SH-SY5Y (cell line): ENCODE measurements at regions not wholly inside any gene's neighbourhood (a gene's known extent, or its start where the extent isn't known, plus 50 kb on each side); places are given as distances from the start of the nearest gene placed in this dataset.

Experiments
- GATA2 ChIP-seq: IDR thresholded peaks from 2 replicates; pipeline ENCODE4 v1.6.1; 2011; ENCODE audit warnings: mild to moderate bottlenecking, low read depth, low read length
- GATA3 ChIP-seq: IDR thresholded peaks from 2 replicates; pipeline ENCODE4 v1.6.1; 2011; ENCODE audit warnings: low read depth, mild to moderate bottlenecking, low read length, moderate library complexity

GRCh38 chr9:33623658-33624586 lies 99.9 kb downstream of the ANKRD18B start:
- TF ChIP-seq GATA3 (no peak), GATA2 (no peak)

- TF ChIP-seq GATA3 = no peak
- TF ChIP-seq GATA2 = no peak
Measured at GRCh38 chr9:33628865-33629410, 104.9 kb downstream of the ANKRD18B start.

GRCh38 chr9:33633636-33634035 lies 109.6 kb downstream of the ANKRD18B start:
- TF ChIP-seq GATA3 (no peak), GATA2 (no peak)

GRCh38 chr9:33637881-33638280 lies 113.8 kb downstream of the ANKRD18B start:
- TF ChIP-seq GATA2 (no peak), GATA3 (no peak)

- TF ChIP-seq GATA2 = peak; percentile 29; the same call in 1 of the 2 replicates
- no peak for TF ChIP-seq GATA3
Measured at GRCh38 chr9:33638391-33638915, 114.4 kb downstream of the ANKRD18B start.

GRCh38 chr9:33645706-33646105 lies 121.7 kb downstream of the ANKRD18B start:
- TF ChIP-seq GATA2 (no peak), GATA3 (no peak)

- TF ChIP-seq GATA2 = no peak
- no peak for TF ChIP-seq GATA3
Measured at GRCh38 chr9:33649463-33649862, 125.4 kb downstream of the ANKRD18B start.

- TF ChIP-seq GATA3 (no peak), GATA2 (no peak)
Measured at GRCh38 chr9:33651125-33651524, 127.1 kb downstream of the ANKRD18B start.

GRCh38 chr9:33659921-33660320 lies 135.4 kb upstream of the PRSS3 start:
- no peak for TF ChIP-seq GATA3
- TF ChIP-seq GATA2 = no peak

GRCh38 chr9:33660772-33661171 lies 134.6 kb upstream of the PRSS3 start:
- no peak for TF ChIP-seq GATA3
- TF ChIP-seq GATA2 = no peak

- TF ChIP-seq GATA3 (no peak), GATA2 (no peak)
Measured at GRCh38 chr9:33661176-33661575, 134.2 kb upstream of the PRSS3 start.

GRCh38 chr9:33662871-33663270 lies 132.5 kb upstream of the PRSS3 start:
- no peak for TF ChIP-seq GATA2
- no peak for TF ChIP-seq GATA3

- TF ChIP-seq GATA2 = 0 out of 2 replicates have a peak, but pooled peaks have one; percentile 2
Measured at GRCh38 chr9:33676194-33676745, 119.1 kb upstream of the PRSS3 start.

GRCh38 chr9:33676746-33677505 lies 118.4 kb upstream of the PRSS3 start:
- TF ChIP-seq GATA2 (peak; percentile 53), GATA3 (no peak)

GRCh38 chr9:33677506-33677809 lies 117.9 kb upstream of the PRSS3 start:
- TF ChIP-seq GATA3 (no peak), GATA2 (no peak)

- TF ChIP-seq GATA3 (no peak), GATA2 (no peak)
Measured at GRCh38 chr9:33677961-33678360, 117.4 kb upstream of the PRSS3 start.
